Activated CD8-positive, alpha-beta memory T cell treated with anti-CD3 and anti-CD28 coated beads, Interleukin-2, amount 50 U/mL, for 48 hours (primary cell): ENCODE measurements at regions not wholly inside any gene's neighbourhood (a gene's known extent, or its start where the extent isn't known, plus 50 kb on each side); places are given as distances from the start of the nearest gene placed in this dataset.

ENCODE experiments used
- DNase-seq: peaks from one replicate; pipeline ENCODE4 v3.0.0-alpha.2; 2020

DNA sequence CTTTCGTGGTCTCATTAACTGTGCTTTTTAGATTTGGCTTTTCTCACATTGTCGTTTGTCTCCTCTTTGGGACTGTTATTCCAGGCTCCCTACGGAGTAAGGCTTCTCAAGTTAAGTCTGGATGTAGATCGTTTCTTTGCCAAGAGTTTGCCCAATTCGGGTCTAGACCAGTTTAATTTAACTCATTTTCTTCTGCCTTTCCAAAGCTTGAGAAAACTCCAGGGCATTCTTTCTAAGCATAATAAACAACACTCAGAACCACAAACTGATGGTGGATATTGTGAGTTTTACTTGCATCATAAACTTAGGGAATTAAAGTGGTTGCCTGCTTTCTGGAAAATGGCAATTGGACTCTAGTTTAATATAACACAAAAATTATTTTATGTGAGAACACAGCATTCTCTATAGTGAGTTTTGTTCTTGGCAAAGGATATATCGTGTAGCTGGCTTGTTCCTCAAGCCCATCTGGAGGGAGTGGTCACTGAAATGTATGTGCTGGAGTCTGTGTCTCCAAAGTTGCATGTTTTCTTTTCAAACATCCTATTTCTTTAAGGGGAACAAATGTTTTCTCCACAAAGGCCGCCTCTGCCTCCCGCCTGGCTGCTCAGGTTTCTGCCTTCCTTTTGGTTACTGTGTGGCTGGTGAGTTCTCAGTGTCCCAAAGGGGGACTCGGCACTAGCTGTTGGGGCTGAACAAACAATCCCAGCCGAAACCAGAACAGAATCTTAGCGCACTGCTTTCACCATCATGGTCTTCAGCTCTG is 211.3 kb upstream of the FBN2 start:
- DNase-seq: no peak

DNA sequence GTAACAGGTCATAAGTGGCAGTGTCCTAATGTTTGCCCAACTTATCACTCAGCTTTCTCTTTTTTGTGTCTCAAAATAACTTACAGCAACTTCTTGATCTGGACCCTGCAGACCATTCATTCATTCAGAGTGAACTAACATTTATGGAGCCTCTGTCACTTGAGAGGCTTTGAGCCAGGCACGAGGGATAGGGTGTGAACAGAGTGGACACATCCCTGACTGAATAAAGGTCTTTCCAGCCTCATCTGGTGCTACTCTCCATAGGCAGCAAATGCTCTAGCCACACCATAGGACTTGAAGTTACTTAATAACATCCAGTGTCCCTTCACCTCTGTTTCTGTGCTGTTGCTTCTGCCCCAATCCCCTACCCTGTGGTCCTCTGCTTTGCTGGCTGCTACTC is 212.1 kb upstream of the FBN2 start:
- no peak for DNase-seq

GRCh38 chr5:128757196-128757959 is 207.9 kb upstream of the SLC27A6 start:
- no peak for DNase-seq

DNA sequence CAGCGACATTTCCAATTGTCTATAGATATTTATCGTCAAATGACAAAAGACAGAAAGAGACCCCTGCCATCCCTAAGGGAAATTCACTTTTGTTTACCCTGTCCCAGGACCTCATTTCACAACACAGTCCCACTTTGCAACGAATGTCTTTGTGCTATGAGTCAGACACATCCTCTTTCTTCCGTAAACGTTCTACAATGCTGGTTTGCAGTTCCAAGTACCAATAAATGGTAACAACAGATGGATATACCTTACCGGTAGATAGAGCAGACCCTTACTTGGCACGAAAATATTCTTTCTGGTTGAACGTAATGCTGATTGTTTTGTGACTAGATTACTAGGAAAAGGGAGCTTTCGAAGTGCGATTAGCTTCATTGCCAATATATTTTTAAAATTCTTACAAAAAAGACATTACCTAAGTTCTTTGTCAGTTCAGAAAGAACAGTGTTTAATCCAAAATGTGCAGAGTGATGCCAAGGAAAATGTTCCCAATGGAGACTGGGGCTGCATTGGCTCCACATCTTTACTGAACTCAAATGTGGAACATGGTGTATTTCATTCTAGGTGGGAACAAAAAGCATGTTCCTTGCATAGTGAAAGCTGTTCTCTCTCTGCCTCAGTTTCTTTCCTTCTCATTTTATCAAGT is 202.5 kb upstream of the SLC27A6 start:
- no peak for DNase-seq

- DNase-seq: no peak
These were observed 202.0 kb upstream of the SLC27A6 start for GRCh38 chr5:128763321-128763720.

- DNase-seq: no peak
These were observed 200.5 kb upstream of the SLC27A6 start for GRCh38 chr5:128764601-128765310.

DNA sequence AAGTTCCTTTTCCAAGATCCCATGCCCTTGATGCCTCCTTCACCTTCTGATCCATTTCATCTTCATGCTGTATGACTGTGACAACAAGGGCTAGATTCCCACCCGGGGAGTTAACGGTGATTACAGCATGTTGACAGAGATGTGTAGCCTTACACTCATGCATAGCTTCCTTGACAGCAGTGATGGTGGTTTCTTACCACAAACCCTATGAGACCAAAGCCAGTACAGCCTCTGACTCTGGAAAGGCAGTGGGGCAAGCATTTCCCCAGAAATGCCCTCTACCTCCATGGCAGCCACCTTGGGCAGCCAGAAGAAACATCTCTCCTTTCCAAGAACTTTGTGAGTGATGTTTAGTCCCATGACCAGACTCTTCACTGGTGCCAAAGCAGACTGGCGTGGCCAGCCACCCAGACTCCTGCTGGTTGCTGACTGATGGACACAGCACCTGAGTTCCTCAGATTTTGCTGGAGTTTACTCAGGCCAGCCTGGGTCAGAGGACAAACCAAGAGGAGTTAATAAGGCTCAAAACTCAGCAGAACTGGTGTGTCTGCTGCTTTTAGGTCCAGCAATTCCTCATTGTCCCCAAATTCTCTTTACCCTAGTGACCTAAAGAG is 199.7 kb upstream of the SLC27A6 start:
- DNase-seq: no peak

- DNase-seq: no peak
These were observed 198.9 kb upstream of the SLC27A6 start for GRCh38 chr5:128766406-128766805.

- no peak for DNase-seq
These were observed 194.4 kb upstream of the SLC27A6 start for GRCh38 chr5:128770907-128771306.

DNA sequence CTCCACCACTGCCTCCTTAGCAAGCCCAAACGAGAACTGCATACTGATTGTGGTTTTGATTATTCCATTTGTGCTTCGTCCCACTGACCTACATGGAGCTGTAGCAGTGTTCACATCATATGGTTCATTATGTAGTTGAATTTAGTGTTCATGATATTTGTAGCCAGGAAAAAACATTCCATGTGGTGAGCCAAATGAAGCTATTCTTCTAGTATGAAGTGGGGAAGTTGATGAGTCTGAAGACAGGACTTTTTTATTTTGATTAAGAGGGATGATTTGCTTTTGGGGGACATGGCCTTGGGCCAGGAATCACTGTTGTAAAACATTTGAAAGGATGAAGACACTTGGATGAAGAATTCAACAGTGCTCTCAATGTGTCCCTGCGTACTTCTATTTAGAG is 192.9 kb upstream of the SLC27A6 start:
- DNase-seq: no peak

DNA sequence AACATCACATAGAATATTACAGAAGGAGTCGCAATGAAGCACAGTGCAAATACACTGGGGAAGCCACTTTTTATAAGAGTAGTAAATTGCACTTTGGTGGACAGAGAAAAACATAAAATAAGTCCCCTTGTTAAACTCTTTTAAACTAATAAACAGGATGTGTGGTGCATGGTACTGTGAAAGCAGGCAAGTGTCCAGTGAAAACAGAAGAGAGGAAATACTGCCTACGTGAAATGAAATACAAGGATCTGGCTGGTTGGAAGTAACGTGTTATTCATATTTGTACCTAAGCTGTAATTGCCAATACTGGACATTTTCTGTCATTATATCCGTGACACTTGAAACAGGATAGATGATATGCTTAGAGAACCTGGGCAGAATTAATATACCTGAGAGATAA is 191.9 kb upstream of the SLC27A6 start:
- DNase-seq: no peak

DNA sequence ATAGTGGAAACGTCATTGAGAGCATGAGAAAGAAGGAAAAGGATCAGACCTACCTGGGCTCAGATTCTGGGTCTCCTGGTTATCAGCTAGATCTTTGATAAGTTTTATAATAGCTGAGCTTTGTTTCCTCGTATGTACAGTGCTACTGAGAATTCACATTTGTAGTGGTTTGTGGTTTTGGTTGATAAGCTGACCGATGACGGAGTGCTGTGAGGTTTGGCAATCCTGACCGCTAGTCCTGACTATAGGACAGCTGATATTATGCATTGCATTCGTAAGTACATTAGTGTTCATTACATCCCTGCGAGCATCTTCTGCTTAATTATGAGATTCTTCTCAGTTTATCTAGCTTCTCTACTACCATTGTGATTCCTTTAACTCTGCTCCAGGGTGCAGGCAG is 190.7 kb upstream of the SLC27A6 start:
- no peak for DNase-seq

DNA sequence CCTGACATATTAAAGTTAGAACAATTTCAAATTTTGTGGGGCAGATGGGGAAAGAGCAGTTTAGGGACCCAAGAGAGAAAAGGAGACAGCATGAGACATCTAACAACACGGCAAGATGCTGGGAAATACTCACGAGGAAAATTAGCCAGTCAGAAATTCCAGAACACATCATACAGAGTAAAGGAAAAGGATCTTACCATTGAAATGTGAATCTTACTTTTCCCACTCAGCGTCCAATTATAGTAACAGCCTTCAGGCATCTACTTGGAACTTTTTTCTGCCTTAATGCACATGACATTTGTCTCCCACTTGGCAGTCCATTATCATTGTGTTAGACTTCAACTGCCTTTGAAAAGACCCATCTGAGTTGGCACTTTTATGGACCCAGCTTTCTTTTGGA is 189.7 kb upstream of the SLC27A6 start:
- no peak for DNase-seq

GRCh38 chr5:128777052-128777451 is 188.2 kb upstream of the SLC27A6 start:
- DNase-seq: no peak

DNA sequence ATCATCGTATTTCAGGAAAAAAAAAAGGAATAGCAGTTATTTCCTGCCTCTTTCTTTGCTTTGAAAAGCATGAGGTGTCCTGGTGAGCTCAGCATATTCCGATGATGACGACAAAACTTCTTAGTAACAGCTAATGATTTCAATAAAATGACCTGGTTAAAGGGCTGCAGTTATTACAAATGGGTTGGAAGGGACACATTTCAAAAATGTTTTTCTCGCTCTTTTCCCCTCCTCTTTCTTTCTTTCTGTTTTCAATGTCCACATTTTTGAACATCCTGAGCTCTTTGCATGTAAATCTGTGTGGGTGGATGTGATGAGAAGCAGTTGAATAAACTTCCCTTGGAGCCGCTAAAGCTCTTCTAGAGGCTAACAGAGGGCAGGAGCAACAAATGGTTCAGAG is 186.8 kb upstream of the SLC27A6 start:
- DNase-seq: no peak

GRCh38 chr5:128782446-128782845 is 182.8 kb upstream of the SLC27A6 start:
- DNase-seq: no peak

- DNase-seq: no peak
These were observed 180.6 kb upstream of the SLC27A6 start for GRCh38 chr5:128784726-128785125.

DNA sequence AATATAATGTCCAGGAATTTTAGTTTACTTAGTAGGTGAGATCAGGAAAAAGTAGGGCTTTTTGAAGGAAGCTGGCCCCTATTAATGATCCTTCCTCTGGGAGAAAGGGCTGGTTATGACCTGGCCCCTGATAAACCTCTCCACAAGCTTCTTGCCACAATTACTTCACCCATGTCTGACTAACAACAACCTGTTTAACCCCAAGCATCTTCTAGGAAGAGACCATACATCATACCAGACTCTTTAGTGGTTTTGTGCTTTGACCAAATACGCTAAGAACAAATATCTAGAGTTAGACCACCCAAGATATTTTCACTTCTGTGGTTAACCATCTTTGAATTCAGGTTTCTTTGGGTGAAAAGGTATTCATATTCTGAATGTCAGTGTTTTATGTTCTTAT is 174.0 kb upstream of the SLC27A6 start:
- DNase-seq: no peak

GRCh38 chr5:128796506-128796905 is 168.8 kb upstream of the SLC27A6 start:
- no peak for DNase-seq

- no peak for DNase-seq
These were observed 166.4 kb upstream of the SLC27A6 start for GRCh38 chr5:128798871-128799270.

DNA sequence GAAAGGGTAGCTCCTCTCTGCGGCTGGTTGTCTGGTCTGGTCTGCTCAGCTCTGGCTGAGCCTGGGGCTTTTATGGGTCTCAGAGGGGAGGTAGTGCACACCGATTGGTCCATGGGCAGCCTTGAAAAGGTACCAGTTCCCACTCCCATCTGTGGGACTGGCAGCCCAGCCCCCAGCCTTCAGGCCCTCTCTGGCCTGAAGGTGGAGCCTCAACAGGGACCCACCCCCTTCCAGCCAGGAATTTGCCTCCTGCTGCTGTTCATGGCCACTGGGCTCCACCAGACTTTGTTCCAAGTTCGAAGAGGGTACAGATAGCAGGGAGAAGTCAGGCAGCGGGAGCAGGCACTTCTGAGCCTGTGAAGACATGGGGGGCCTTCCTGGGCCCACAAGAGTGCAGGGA is 165.3 kb upstream of the SLC27A6 start:
- DNase-seq: no peak

- no peak for DNase-seq
These were observed 164.9 kb upstream of the SLC27A6 start for GRCh38 chr5:128800377-128800776.
